Keratinocyte (primary cell): ENCODE measurements at regions not wholly inside any gene's neighbourhood (a gene's known extent, or its start where the extent isn't known, plus 50 kb on each side); places are given as distances from the start of the nearest gene placed in this dataset.

Experiments used
- CTCF ChIP-seq, 3 experiments: IDR thresholded peaks in 1 of 3; conservative IDR thresholded peaks in 1 of 3; optimal IDR thresholded peaks in 1 of 3; 2 replicates in 2 of 3; 3 replicates in 1 of 3; pipeline versions ENCODE3 to v1.5.1; 2011; ENCODE audit warnings: low read length in 3 of 3, mild to moderate bottlenecking in 3 of 3, moderate library complexity in 2 of 3, control low read depth in 1 of 3, inconsistent platforms in 1 of 3; ENCODE audit not compliant: insufficient read depth in 2 of 3; ENCODE audit errors: extremely low read depth in 1 of 3
- EZH2 ChIP-seq: IDR thresholded peaks from one replicate; pipeline ENCODE4 v1.6.1; 2012; ENCODE audit warnings: inconsistent platforms, mild to moderate bottlenecking, low read length, moderate library complexity

GRCh38 chr11:69361048-69361447 is 67.1 kb downstream of the MYEOV start:
- TF ChIP-seq CTCF (optimal IDR thresholded peaks at IDR 0.05 in 1 of 3, IDR thresholded peaks at IDR 0.05 in 1 of 3, conservative IDR thresholded peaks at IDR 0.05 in 1 of 3; ENCODE audit: extremely low read depth in 1 of 3, insufficient read depth in 2 of 3, low read length in 3 of 3) (no peak), EZH2 (no peak)
